Spleen (tissue), 11 donors: ENCODE measurements at regions not wholly inside any gene's neighbourhood (a gene's known extent, or its start where the extent isn't known, plus 50 kb on each side); places are given as distances from the start of the nearest gene placed in this dataset.

Experiments used
- DNase-seq: peaks from one replicate; pipeline ENCODE4 v3.0.0-alpha.2; 2020
- H3K27ac ChIP-seq, 8 donors: fragments of 200-600 bp; sonication (generic) in 7 of 8; 1 replicate in 4 of 8; 2 replicates in 4 of 8; pipeline versions ENCODE4 v1.5.0 to v1.8.0; 2016 to 2021; ENCODE audit warnings: inconsistent platforms in 4 of 8, mild to moderate bottlenecking in 4 of 8, moderate library complexity in 1 of 8
- H3K27me3 ChIP-seq, 7 donors: fragments of 200-600 bp; sonication (generic) in 6 of 7; replicated peaks in 1 of 7; 1 replicate in 4 of 7; 2 replicates in 3 of 7; pipeline versions ENCODE4 v1.5.0 to v1.8.0; 2016 to 2021; ENCODE audit warnings: inconsistent platforms in 3 of 7, mild to moderate bottlenecking in 1 of 7
- H3K36me3 ChIP-seq, 6 donors: fragments of 200-600 bp; sonication (generic) in 5 of 6; 1 replicate in 4 of 6; 2 replicates in 2 of 6; pipeline versions ENCODE4 v1.5.0 to v1.8.0; 2016 to 2021; ENCODE audit warnings: inconsistent platforms in 2 of 6
- H3K4me1 ChIP-seq, 6 donors: fragments of 200-600 bp; sonication (generic) in 5 of 6; 1 replicate in 3 of 6; 2 replicates in 3 of 6; pipeline versions ENCODE4 v1.5.0 to v1.8.0; 2016 to 2021; ENCODE audit warnings: inconsistent platforms in 3 of 6
- H3K4me3 ChIP-seq, 8 donors: fragments of 200-600 bp; sonication (generic) in 7 of 8; 1 replicate in 4 of 8; 2 replicates in 4 of 8; pipeline versions ENCODE4 v1.5.0 to v1.8.0; 2016 to 2021; ENCODE audit warnings: inconsistent platforms in 4 of 8, mild to moderate bottlenecking in 4 of 8, moderate library complexity in 2 of 8
- H3K9me3 ChIP-seq, 8 donors: fragments of 200-600 bp; sonication (generic) in 7 of 8; 1 replicate in 4 of 8; 2 replicates in 4 of 8; pipeline versions ENCODE4 v1.5.0 to v1.8.0; 2016 to 2021; ENCODE audit warnings: inconsistent platforms in 4 of 8
- CTCF ChIP-seq, 11 experiments: fragments of 200-600 bp in 7 of 11; fragments of 450-650 bp in 4 of 11; sonication (generic) in 4 of 11; IDR thresholded peaks in 8 of 11; conservative IDR thresholded peaks in 3 of 11; 1 replicate in 7 of 11; 2 replicates in 4 of 11; pipeline versions ENCODE4 v1.4.0 to v1.8.0; 2016 to 2021; ENCODE audit warnings: antibody characterized with exemption in 11 of 11, inconsistent platforms in 4 of 11, mild to moderate bottlenecking in 1 of 11
- POLR2A ChIP-seq, 3 donors: fragments of 450-650 bp; IDR thresholded peaks; one replicate each; pipeline ENCODE4 v1.5.1; 2017; ENCODE audit warnings: antibody characterized with exemption in 3 of 3, mild to moderate bottlenecking in 1 of 3
- POLR2AphosphoS5 ChIP-seq, 3 donors: sonication (generic); formaldehyde crosslinking; IDR thresholded peaks; one replicate each; pipeline ENCODE4 v1.5.1; 2017; ENCODE audit warnings: antibody characterized with exemption in 3 of 3
- WGBS, 5 donors: extraction: QIAGEN DNeasy Blood & Tissue Kit in 3 of 5; methylation state at CpG; one replicate each; pipeline versions ENCODE4 v1.1.5 to v1.1.7; 2013 to 2018; 5-methylcytosine and 5-hydroxymethylcytosine counted together
- intact Hi-C: fragments of 100-400 bp; cut with DNase I; formaldehyde crosslinking; loops from one replicate; pipeline ENCODE4 v1.15.0; 2023; ENCODE audit warnings: low total_unique reads
- donor health status: healthy with polysubstance abuse.
- donor health status: DM: no; HTN: no; CAD: no; lungs with moderate emphysema.
- donor health status: DM: no; HTN: no; CAD: no.
- donor health status: Bipolar disorder and iron deficiency.
- donor health status: healthy.
- donor health status: DM: no; HTN: no; CAD: no.
- donor health status: DM: yes; HTN: yes; CAD: no.

DNA sequence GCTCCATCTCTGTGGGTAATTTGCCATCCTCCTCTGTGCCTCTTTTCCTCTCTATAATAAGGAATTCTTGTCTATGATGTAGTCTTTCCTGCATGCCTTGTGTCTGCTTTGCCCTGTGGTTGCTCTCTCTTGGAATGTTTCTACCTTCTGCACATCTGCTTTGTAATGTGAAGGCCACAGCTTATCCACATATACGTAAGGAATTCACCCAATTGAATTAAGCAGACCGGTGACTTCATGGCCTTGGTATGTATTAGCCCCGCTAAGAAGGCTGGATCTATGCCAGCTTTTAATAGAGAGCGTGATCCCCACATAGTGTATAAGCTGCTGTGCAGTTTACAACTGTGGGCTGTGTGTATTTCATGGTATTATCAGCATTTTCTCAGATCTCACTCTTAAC lies 274.7 kb downstream of the RNF144A start:
- TF ChIP-seq POLR2AphosphoS5 (IDR thresholded peaks at IDR 0.05) (no peak), CTCF (IDR thresholded peaks at IDR 0.05 in 8 of 11, conservative IDR thresholded peaks at IDR 0.05 in 3 of 11) (no peak), POLR2A (IDR thresholded peaks at IDR 0.05) (no peak)
- no peaks in the 10 kb centered on the region for H3K27me3 ChIP-seq
- H3K9me3 ChIP-seq = no peaks in the 10 kb centered on the region
- no peak for DNase-seq
- WGBS, 5 donors = 60 to 80% (median 68%) methylated on average over 4 of the region's 4 CpGs
- intact Hi-C loops = no loop called here
- H3K27ac ChIP-seq = no peak overlapping the region
- no peaks in the 10 kb centered on the region for H3K4me1 ChIP-seq
- no peaks in the 10 kb centered on the region for H3K36me3 ChIP-seq
- H3K4me3 ChIP-seq = no peak overlapping the region

DNA sequence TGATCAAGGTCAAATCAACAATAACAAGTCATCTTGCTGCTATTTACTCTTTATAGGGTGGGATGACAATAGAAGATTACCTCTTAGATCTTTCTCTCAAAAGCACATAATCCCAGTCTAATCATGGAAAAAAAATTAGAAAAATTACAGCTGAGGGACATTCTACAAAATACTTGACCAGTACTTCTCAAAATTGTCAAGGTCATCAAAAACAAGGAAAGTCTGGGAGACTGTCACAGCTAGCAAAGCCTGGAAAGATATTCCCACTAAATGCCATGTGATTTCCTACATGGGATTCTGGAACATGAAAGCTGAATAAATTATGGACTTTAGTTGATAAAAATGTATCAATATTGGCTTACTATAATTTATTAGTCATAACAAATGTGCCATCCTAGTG lies 276.2 kb downstream of the RNF144A start:
- no peak for DNase-seq
- Histone ChIP-seq H3K9me3 (no peaks in the 10 kb centered on the region), H3K27ac (no peak overlapping the region), H3K4me1 (no peaks in the 10 kb centered on the region), H3K4me3 (no peak overlapping the region), H3K36me3 (no peaks in the 10 kb centered on the region), H3K27me3 (no peaks in the 10 kb centered on the region)
- no peak for TF ChIP-seq POLR2AphosphoS5 (IDR thresholded peaks at IDR 0.05)
- no peak for TF ChIP-seq POLR2A (IDR thresholded peaks at IDR 0.05)
- no peak for TF ChIP-seq CTCF (IDR thresholded peaks at IDR 0.05 in 8 of 11, conservative IDR thresholded peaks at IDR 0.05 in 3 of 11)
- intact Hi-C loops = no loop called here

DNA sequence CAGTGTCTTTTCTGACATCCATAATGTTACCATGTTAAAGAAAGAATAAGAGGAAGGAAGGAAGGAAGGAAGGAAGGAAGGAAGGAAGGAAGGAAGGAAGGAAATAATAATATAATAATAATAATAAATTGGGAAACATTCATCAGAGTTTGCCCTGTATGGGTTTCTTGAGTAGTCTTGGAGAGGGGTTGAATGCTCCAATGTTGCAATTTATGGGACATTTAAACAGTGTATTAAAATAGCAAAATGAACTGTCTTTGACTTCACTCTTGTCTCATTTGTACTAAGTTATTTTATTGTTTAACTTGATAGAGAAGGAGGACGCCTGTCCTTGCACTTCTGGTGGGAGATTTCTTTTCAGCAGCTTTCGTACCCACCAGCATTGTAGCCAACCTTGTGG lies 277.7 kb downstream of the RNF144A start:
- Histone ChIP-seq H3K36me3 (no peaks in the 10 kb centered on the region), H3K27me3 (no peaks in the 10 kb centered on the region), H3K9me3 (no peaks in the 10 kb centered on the region), H3K4me1 (no peaks in the 10 kb centered on the region), H3K27ac (no peak overlapping the region), H3K4me3 (no peak overlapping the region)
- TF ChIP-seq POLR2A (IDR thresholded peaks at IDR 0.05) = no peak
- no peak for TF ChIP-seq CTCF (IDR thresholded peaks at IDR 0.05 in 8 of 11, conservative IDR thresholded peaks at IDR 0.05 in 3 of 11)
- TF ChIP-seq POLR2AphosphoS5 (IDR thresholded peaks at IDR 0.05) = no peak
- 91 to 95% (median 93%) methylated on average over 2 of the region's 2 CpGs for WGBS, 5 donors
- no peak for DNase-seq
- intact Hi-C loops = no loop called here

DNA sequence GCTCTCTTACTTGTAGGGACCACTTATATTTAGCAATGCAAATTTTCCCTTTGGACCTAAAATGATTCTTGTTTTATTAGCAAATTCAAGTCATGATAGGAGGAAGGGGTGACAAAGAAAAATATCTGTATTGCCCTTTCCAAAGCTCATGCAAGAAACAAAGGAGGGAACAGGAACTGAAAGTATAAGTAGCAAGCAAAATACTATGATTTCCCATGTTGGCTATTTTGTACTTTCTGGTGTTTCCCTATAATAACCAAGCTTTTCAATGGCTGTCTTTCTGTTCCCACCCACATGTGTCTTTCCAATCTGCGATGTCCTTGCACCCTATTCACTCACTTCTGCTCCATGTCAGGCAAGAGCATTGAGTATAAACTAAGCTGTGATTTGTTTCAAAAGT lies 279.7 kb downstream of the RNF144A start:
- WGBS, 5 donors = 81 to 97% (median 91%) methylated on average over 1 of the region's 1 CpG
- no peaks in the 10 kb centered on the region for H3K4me1 ChIP-seq

More for the DNA sequence above, 279.7 kb downstream of the RNF144A start:
- H3K36me3 ChIP-seq = no peaks in the 10 kb centered on the region
- H3K27ac ChIP-seq = no peak overlapping the region
- no peak for TF ChIP-seq CTCF (IDR thresholded peaks at IDR 0.05 in 8 of 11, conservative IDR thresholded peaks at IDR 0.05 in 3 of 11)
- TF ChIP-seq POLR2AphosphoS5 (IDR thresholded peaks at IDR 0.05) = no peak
- TF ChIP-seq POLR2A (IDR thresholded peaks at IDR 0.05) = no peak
- H3K9me3 ChIP-seq = no peaks in the 10 kb centered on the region
- no peaks in the 10 kb centered on the region for H3K27me3 ChIP-seq
- no peak overlapping the region for H3K4me3 ChIP-seq
- intact Hi-C loops = no loop called here
- DNase-seq = no peak
